ENCODE measurements at regions not wholly inside any gene's neighbourhood (a gene's known extent, or its start where the extent isn't known, plus 50 kb on each side); places are given as distances from the start of the nearest gene placed in this dataset.

DNA sequence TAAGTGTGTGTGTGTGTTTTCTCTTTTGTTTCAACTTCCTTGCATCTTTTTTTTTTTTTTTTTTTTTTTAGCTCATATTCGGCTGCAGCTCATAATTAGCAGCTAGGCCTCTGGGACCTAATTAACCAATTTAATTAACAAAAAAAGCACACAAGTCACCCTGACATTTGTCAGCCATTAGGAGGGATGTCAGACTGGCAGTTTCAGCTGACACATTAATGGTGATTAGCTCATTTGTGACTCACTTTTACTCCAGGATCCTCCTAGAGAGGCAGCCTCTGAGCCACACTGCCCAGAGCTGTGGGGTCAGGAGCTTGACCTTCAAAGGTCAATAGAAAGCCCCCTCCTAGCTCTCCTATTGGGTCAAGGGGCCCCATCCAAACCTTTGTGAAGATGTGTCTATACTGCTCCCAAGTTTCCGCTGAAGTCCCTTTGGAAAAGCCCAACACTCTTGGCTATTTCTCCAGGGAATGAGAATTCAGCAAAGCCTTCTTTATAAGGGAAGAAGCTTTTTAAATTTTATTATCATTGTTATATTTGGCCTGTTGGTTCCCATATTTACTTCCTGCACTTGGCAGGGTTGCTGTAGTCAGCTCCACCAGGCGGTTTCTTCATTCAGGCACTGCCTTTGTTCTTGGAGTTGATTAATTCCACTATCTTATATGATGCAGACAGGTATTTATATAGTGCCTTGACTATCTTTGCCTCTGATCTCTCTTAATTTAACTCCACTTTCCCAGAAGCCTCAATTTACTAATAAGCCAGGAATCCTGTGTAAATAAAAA lies 109.5 kb upstream of the HABP2 start:
- intact Hi-C loops (cut with DNase I) = loop anchor here (5.0 kb wide), 1 partner anchor 79 kb away; no protein-coding TSS in a partner anchor
- 83 to 85% methylated on average over 3 of the region's 3 CpGs for WGBS, 2 donors
- no peaks in the 10 kb centered on the region for H3K9me3 ChIP-seq
- TF ChIP-seq CTCF (IDR thresholded peaks at IDR 0.05) (no peak), POLR2A (IDR thresholded peaks at IDR 0.05) (no peak)
- H3K4me1 ChIP-seq = peaks cover 0 to 6% of the 10 kb centered on the region in 2 donors
- no peaks in the 10 kb centered on the region for H3K36me3 ChIP-seq
- no peak overlapping the region for H3K27ac ChIP-seq
- no peak overlapping the region for H3K4me3 ChIP-seq (replicated peaks in 1 of 3)
- H3K27me3 ChIP-seq = no peaks in the 10 kb centered on the region
- DNase-seq = no peak

- DNase-seq = no peak
- no peaks in the 10 kb centered on the region for H3K36me3 ChIP-seq
- H3K9me3 ChIP-seq = no peaks in the 10 kb centered on the region
- WGBS, 2 donors = 85 to 95% methylated on average over 3 of the region's 3 CpGs
- peaks cover 0 to 6% of the 10 kb centered on the region in 2 donors for H3K4me1 ChIP-seq
- H3K27me3 ChIP-seq = no peaks in the 10 kb centered on the region
- H3K27ac ChIP-seq = no peak overlapping the region
- H3K4me3 ChIP-seq (replicated peaks in 1 of 3) = no peak overlapping the region
- TF ChIP-seq POLR2A (IDR thresholded peaks at IDR 0.05) (no peak), CTCF (IDR thresholded peaks at IDR 0.05) (no peak)
- intact Hi-C loops (cut with DNase I) = loop anchor here (5.0 kb wide), 1 partner anchor 77 kb away; no protein-coding TSS in a partner anchor
These were observed 108.0 kb upstream of the HABP2 start for GRCh38 chr10:113444766-113445365.

DNA sequence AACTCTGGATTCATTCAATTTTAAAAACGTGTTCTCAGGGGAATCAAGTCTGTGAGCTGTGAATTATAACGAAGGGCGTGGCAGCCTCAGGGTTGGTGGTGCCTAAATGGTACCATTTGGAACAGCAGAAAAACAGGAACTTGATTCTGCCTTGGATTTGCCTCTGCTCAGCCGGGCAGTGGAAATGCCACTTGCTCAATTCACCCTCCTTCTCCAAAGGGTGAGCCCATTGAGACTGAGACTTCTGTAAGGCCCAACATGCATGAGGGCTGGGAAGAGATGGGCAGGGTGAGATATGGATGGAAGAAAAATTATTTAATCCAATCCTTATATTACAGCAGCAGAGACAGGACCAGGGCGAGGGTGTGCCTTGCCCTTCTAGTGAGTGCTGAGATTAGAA lies 107.1 kb upstream of the HABP2 start:
- peaks cover 0 to 6% of the 10 kb centered on the region in 2 donors for H3K4me1 ChIP-seq
- no peaks in the 10 kb centered on the region for H3K9me3 ChIP-seq
- no peak overlapping the region for H3K4me3 ChIP-seq (replicated peaks in 1 of 3)
- no peak for DNase-seq
- TF ChIP-seq POLR2A (IDR thresholded peaks at IDR 0.05) (no peak), CTCF (IDR thresholded peaks at IDR 0.05) (no peak)
- WGBS, 2 donors = 89 to 91% methylated on average over 5 of the region's 5 CpGs
- no peaks in the 10 kb centered on the region for H3K27me3 ChIP-seq
- H3K27ac ChIP-seq = no peak overlapping the region
- no peaks in the 10 kb centered on the region for H3K36me3 ChIP-seq
- intact Hi-C loops (cut with DNase I) = no loop called here

GRCh38 chr10:113446739-113447138 lies 106.1 kb upstream of the HABP2 start:
- no peaks in the 10 kb centered on the region for H3K27me3 ChIP-seq
- H3K27ac ChIP-seq = no peak overlapping the region
- peaks cover 0 to 2% of the 10 kb centered on the region in 2 donors for H3K4me1 ChIP-seq
- H3K36me3 ChIP-seq = no peaks in the 10 kb centered on the region
- H3K9me3 ChIP-seq = no peaks in the 10 kb centered on the region
- DNase-seq = no peak
- H3K4me3 ChIP-seq (replicated peaks in 1 of 3) = no peak overlapping the region
- intact Hi-C loops (cut with DNase I) = no loop called here
- WGBS, 2 donors = 80 to 81% methylated on average over 2 of the region's 2 CpGs
- TF ChIP-seq CTCF (IDR thresholded peaks at IDR 0.05) (no peak), POLR2A (IDR thresholded peaks at IDR 0.05) (no peak)

DNA sequence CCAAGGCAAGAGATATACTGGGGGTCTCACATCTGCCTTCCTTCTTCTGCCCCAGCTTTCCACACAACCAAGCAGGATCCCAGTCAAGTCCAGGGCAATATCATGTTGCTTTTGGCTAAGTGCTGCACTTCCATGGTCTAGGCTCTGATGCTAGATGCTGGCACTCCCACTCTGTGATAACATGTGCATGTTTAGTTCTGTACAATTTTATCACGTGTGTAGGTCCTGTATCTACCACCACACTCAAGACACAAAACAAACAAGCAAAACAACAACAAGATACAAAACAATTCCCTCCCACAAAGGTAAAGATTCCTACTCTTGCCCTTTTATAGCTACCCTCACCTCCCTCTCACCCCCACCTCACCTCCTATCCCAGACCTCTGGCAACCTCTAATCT lies 105.6 kb upstream of the HABP2 start:
- Histone ChIP-seq H3K4me1 (no peaks in the 10 kb centered on the region), H3K9me3 (no peaks in the 10 kb centered on the region), H3K36me3 (no peaks in the 10 kb centered on the region), H3K4me3 (replicated peaks in 1 of 3) (no peak overlapping the region), H3K27me3 (no peaks in the 10 kb centered on the region), H3K27ac (no peak overlapping the region)
- no peak for DNase-seq
- intact Hi-C loops (cut with DNase I) = no loop called here
- 82 to 86% methylated on average over 1 of the region's 1 CpG for WGBS, 2 donors
- TF ChIP-seq POLR2A (IDR thresholded peaks at IDR 0.05) (no peak), CTCF (IDR thresholded peaks at IDR 0.05) (no peak)
